NB4 (cell line): ENCODE measurements at regions not wholly inside any gene's neighbourhood (a gene's known extent, or its start where the extent isn't known, plus 50 kb on each side); places are given as distances from the start of the nearest gene placed in this dataset.

ENCODE experiments used
- CTCF ChIP-seq: IDR thresholded peaks from one replicate; pipeline ENCODE4 v1.5.1; 2012; ENCODE audit warnings: low read depth, low read length
- TF ChIP-seq, protein P1 (sequence below): IDR thresholded peaks from 2 replicates; pipeline ENCODE4 v1.6.1; 2011; ENCODE audit warnings: low read depth, low read length

DNA sequence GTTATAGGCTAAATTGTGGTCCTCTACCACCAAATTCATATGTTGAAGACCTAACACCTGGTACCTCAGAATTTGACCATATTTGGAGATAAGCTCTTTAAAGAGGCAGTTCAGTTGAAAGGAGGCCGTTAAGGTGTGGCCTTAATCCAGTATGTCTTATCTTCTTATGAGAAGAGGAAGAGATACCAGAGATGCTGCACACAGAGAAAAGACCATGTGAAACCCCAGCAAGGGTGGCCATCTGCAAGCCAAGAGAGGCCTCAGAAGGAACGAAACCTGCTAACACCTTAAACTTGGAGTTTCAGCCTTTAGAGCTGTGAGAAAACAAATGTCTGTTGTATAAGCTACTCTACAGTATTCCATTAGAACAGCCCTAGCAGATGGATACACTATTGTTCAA, 528.1 kb upstream of the DCC start:
- no peak for TF ChIP-seq CTCF
- TF ChIP-seq, protein P1, sequence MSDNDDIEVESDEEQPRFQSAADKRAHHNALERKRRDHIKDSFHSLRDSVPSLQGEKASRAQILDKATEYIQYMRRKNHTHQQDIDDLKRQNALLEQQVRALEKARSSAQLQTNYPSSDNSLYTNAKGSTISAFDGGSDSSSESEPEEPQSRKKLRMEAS, result no peak
